OCI-LY3 (cell line): ENCODE measurements at regions not wholly inside any gene's neighbourhood (a gene's known extent, or its start where the extent isn't known, plus 50 kb on each side); places are given as distances from the start of the nearest gene placed in this dataset.

ENCODE experiments used
- H2AFZ ChIP-seq: fragments of 200-600, 300-600 bp; shearing (Covaris generic); 2 replicates; pipeline ENCODE4 v1.6.0; 2014; ENCODE audit warnings: antibody characterized with exemption, low read depth, low read length
- H3K27ac ChIP-seq: fragments of 200-600, 300-600 bp; sonication (generic); 2 replicates; pipeline ENCODE4 v1.5.1; 2014; ENCODE audit warnings: mild to moderate bottlenecking, low read length, moderate library complexity, mixed read lengths
- H3K27me3 ChIP-seq: fragments of 200-600, 300-600 bp; sonication (generic); 2 replicates; pipeline ENCODE4 v1.6.1; 2014; ENCODE audit warnings: low read depth, low read length, mixed read lengths
- H3K36me3 ChIP-seq: fragments of 200-600, 300-600 bp; sonication (generic); replicated peaks from 2 replicates; pipeline ENCODE3; 2014; ENCODE audit warnings: low read depth, low read length, mixed read lengths
- H3K4me1 ChIP-seq: fragments of 300-600, 200-600 bp; sonication (generic); 2 replicates; pipeline ENCODE4 v1.6.1; 2014; ENCODE audit warnings: low read length, mixed read lengths
- H3K4me2 ChIP-seq: fragments of 200-600, 300-600 bp; sonication (generic); 2 replicates; pipeline ENCODE4 v1.6.1; 2014; ENCODE audit warnings: low read length, mixed read lengths
- H3K4me3 ChIP-seq: fragments of 300-600, 200-600 bp; sonication (generic); 2 replicates; pipeline ENCODE4 v1.5.1; 2014; ENCODE audit warnings: antibody characterized with exemption, mild to moderate bottlenecking, low read length, moderate library complexity
- H3K79me2 ChIP-seq: fragments of 300-600, 200-600 bp; shearing (Covaris generic); 2 replicates; pipeline ENCODE4 v1.6.1; 2014; ENCODE audit warnings: mild to moderate bottlenecking, low read length, mixed read lengths
- H3K9ac ChIP-seq: fragments of 300-600, 200-600 bp; shearing (Covaris generic); 2 replicates; pipeline ENCODE4 v1.6.0; 2014; ENCODE audit warnings: mild to moderate bottlenecking, low read length, moderate library complexity
- H3K9me3 ChIP-seq: fragments of 200-600, 300-600 bp; shearing (Covaris generic); 2 replicates; pipeline ENCODE4 v1.6.1; 2014; ENCODE audit warnings: low read length, mixed read lengths; ENCODE audit not compliant: insufficient read depth
- H4K20me1 ChIP-seq: fragments of 200-600, 300-600 bp; sonication (generic); 2 replicates; pipeline ENCODE4 v1.6.1; 2016; ENCODE audit warnings: low read length, mixed read lengths; ENCODE audit not compliant: insufficient read depth
- EZH2phosphoT487 ChIP-seq: fragments of 200-600 bp; shearing (Covaris generic); IDR thresholded peaks from 2 replicates; pipeline ENCODE4 v1.6.1; 2018; ENCODE audit warnings: antibody characterized with exemption, mixed run types, low read depth
- TF ChIP-seq, protein P1 (sequence below): fragments of 200-600, 300-600 bp; sonication (generic); IDR thresholded peaks from 2 replicates; pipeline ENCODE4 v1.5.1; 2014; ENCODE audit warnings: antibody characterized with exemption, low read length, low read depth

DNA sequence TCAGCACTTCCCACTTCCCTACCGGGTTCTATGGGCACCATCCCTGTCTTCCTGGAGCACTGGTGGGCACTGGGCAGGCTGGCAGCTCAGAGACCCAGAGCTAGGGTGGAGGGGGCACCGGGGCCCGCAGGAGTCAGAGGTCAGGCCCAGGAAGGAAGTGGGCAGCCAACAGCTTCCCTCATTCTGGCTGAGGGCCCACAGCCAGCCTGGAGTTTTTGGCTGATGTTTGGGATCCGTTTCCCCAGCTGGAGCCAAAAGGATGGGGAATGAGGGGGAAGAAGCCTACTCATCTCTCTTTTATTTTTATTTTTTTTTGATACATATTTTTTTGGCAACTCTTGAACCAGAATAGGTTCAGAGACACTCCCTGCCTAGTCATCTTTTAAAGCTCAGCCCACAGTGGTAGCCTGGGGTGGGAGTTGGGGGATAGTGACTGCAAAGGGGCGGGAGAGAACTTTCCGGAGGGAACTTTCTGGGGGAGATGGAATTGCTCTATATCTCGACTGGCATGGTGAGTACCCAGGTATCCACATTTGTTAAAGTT, 54.2 kb upstream of the MLN start:
- Histone ChIP-seq H3K9me3 (no peaks in the 10 kb centered on the region), H3K4me2 (no peak overlapping the region), H3K4me1 (peaks cover 4% of the 10 kb centered on the region; the same call in 1 of the 2 replicates), H3K27me3 (no peaks in the 10 kb centered on the region), H4K20me1 (no peaks in the 10 kb centered on the region), H2AFZ (no peak overlapping the region), H3K36me3 (no peaks in the 10 kb centered on the region), H3K9ac (no peak overlapping the region), H3K4me3 (no peak overlapping the region), H3K27ac (no peak overlapping the region), H3K79me2 (no peaks in the 10 kb centered on the region)
- TF ChIP-seq, protein P1, sequence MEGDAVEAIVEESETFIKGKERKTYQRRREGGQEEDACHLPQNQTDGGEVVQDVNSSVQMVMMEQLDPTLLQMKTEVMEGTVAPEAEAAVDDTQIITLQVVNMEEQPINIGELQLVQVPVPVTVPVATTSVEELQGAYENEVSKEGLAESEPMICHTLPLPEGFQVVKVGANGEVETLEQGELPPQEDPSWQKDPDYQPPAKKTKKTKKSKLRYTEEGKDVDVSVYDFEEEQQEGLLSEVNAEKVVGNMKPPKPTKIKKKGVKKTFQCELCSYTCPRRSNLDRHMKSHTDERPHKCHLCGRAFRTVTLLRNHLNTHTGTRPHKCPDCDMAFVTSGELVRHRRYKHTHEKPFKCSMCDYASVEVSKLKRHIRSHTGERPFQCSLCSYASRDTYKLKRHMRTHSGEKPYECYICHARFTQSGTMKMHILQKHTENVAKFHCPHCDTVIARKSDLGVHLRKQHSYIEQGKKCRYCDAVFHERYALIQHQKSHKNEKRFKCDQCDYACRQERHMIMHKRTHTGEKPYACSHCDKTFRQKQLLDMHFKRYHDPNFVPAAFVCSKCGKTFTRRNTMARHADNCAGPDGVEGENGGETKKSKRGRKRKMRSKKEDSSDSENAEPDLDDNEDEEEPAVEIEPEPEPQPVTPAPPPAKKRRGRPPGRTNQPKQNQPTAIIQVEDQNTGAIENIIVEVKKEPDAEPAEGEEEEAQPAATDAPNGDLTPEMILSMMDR = no peak
- no peak for TF ChIP-seq EZH2phosphoT487

DNA sequence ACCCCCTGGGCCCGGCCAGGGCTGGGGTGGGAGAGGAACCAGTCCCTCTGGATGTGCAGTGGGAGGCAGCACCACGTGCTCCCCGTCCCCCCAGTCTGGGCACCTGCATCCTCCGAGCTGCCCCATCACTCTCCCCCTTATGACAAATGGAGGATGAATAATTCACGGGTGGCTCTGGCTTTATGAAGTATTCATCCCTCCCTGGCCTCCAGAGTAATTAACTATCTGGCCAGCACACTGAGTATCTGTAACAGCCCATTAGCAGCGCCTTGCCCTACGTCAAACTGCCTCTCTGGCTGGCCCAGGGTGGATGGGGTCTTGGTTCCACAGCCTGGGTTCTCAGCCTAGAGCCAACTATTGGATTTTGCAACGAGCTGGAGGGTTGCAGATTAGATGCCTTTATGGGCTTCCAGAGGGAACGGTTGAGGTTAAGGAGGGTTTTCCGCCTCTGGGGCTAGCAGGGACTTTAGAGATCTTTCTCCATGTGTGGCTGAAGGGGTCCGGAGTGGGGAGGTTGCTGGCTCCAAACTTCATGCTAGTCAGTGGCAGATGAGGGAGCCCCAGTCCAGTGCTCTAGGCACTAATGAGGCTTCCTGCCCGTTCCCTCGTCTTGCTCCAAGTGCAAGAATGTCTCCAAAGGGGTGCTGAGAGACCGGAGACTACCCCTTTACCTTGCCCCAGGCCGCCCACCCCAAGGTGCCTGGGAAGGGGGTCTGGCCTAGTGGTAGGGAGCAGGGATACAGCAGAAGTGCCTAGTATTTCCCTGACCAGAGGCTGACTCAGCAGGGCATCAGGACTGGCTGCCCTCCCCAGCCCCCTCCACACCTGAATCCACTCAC, 53.5 kb upstream of the MLN start:
- Histone ChIP-seq H3K4me1 (peaks cover 4% of the 10 kb centered on the region; the same call in 1 of the 2 replicates), H3K9me3 (no peaks in the 10 kb centered on the region), H3K36me3 (no peaks in the 10 kb centered on the region), H2AFZ (no peak overlapping the region), H3K9ac (no peak overlapping the region), H3K27me3 (no peaks in the 10 kb centered on the region), H3K27ac (no peak overlapping the region), H3K4me3 (no peak overlapping the region), H4K20me1 (no peaks in the 10 kb centered on the region), H3K4me2 (no peak overlapping the region), H3K79me2 (no peaks in the 10 kb centered on the region)
- TF ChIP-seq, protein P1 = no peak
- no peak for TF ChIP-seq EZH2phosphoT487

DNA sequence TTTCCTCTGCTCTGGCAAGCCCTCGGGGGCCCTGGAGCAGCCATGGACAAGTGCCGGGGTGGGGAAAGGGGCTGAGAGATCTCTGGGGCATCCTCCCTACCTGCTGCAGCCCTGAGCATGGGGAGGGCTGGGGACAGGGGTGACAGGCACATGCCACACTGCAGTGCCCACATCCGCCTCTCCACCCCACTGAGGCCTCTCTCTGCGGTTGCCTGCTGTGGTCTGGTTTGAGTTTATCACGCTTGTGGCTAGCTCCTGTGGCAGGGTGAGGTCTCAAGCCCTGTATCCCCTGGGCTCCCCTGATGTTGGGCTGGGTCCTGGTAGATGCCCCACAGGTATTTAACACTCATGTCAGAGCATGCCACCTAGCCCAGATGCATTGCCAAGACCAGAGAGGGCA, 52.9 kb upstream of the MLN start:
- H2AFZ ChIP-seq = no peak overlapping the region
- H3K4me3 ChIP-seq = no peak overlapping the region
- H3K9ac ChIP-seq = no peak overlapping the region
- no peak overlapping the region for H3K4me2 ChIP-seq
- H3K27ac ChIP-seq = no peak overlapping the region
- peaks cover 4% of the 10 kb centered on the region; the same call in 1 of the 2 replicates for H3K4me1 ChIP-seq
- no peaks in the 10 kb centered on the region for H3K79me2 ChIP-seq
- TF ChIP-seq, protein P1 = no peak
- no peak for TF ChIP-seq EZH2phosphoT487
- H3K27me3 ChIP-seq = no peaks in the 10 kb centered on the region
- H3K9me3 ChIP-seq = no peaks in the 10 kb centered on the region
- no peaks in the 10 kb centered on the region for H3K36me3 ChIP-seq
- no peaks in the 10 kb centered on the region for H4K20me1 ChIP-seq

DNA sequence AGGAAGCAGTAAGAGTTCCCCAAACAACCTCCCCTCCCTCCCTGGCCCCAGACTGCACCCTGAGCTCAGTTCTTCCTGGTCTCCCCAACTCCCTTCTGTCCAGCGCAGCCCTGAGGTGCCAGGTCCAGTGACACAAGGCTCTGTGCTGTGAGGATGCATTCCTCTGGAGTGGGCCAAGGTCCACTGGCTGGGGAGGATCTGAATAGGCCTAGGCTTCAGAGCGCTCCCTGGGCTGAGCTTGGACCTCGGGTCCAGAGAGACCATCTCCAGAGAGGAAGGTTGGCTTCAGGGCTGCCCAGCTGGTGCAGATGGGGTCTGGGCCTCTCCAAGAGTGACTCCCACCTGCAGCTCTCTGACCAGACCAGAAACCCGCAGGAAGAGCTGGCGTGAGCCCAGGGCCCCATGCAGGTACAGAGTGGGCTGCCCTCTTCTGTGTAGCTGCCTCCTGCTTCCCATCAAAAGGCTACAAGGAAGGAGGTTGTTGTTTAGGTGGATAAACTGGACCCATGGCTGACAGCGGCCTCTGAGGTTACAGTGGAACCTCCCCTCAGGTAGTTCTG, 52.3 kb upstream of the MLN start:
- Histone ChIP-seq H3K36me3 (no peaks in the 10 kb centered on the region), H3K4me3 (no peak overlapping the region), H3K79me2 (no peaks in the 10 kb centered on the region), H3K4me2 (no peak overlapping the region), H3K9me3 (no peaks in the 10 kb centered on the region), H3K9ac (no peak overlapping the region), H3K27me3 (no peaks in the 10 kb centered on the region), H2AFZ (no peak overlapping the region), H4K20me1 (no peaks in the 10 kb centered on the region), H3K27ac (no peak overlapping the region), H3K4me1 (peaks cover 1% of the 10 kb centered on the region; the same call in 1 of the 2 replicates)
- TF ChIP-seq, protein P1 = no peak
- TF ChIP-seq EZH2phosphoT487 = no peak
